ENCODE measurements at regions not wholly inside any gene's neighbourhood (a gene's known extent, or its start where the extent isn't known, plus 50 kb on each side); places are given as distances from the start of the nearest gene placed in this dataset.

- TF ChIP-seq E4F1 (IDR thresholded peaks at IDR 0.05; ENCODE audit: borderline replicate concordance, partially characterized antibody) = no peak
- no peak for TF ChIP-seq BHLHE40 (IDR thresholded peaks at IDR 0.05; ENCODE audit: borderline replicate concordance in 1 of 2, low read depth in 2 of 2, low read length in 1 of 2)
- TF ChIP-seq YBX1 (IDR thresholded peaks at IDR 0.05) = no peak
Observed at GRCh38 chr2:41867553-41867952, 180.3 kb upstream of the PKDCC start (continued).

- BruUV-seq (replicated peaks) = no TSS peak
- ChIA-PET RAD21 (ENCODE audit: unreplicated experiment) (interaction anchor here (0.9 to 7.4 kb wide), 14 partner anchors 10 to 459 kb away, joined by 3 to 153 read pairs (median 4); no protein-coding TSS in a partner anchor), POLR2A (no interaction called here), SMC1A (ENCODE audit: uncharacterized antibody, unreplicated experiment) (interaction anchor here (0.6 to 8.2 kb wide), 7 partner anchors 16 to 504 kb away, joined by 3 to 198 read pairs (median 5); no protein-coding TSS in a partner anchor), CTCF (interaction anchor here (0.7 to 14.9 kb wide), 27 partner anchors 9 to 472 kb away, joined by 3 to 462 read pairs (median 4); no protein-coding TSS in a partner anchor)
- no peaks in the 10 kb centered on the region for H3K4me1 ChIP-seq (ENCODE audit: control insufficient read depth, insufficient read depth, low read length)
- peak; percentile 25 for DNase-seq (ENCODE audit: low read depth, low spot score)
- H3K27me3 ChIP-seq (replicated peaks in 1 of 2; ENCODE audit: control insufficient read depth in 2 of 2, insufficient read depth in 2 of 2, low read length in 1 of 2) = no peaks in the 10 kb centered on the region; a peak in 2 of 4 replicates
- peak; percentile 94 for ATAC-seq
- H4K20me1 ChIP-seq (ENCODE audit: control insufficient read depth, insufficient read depth) = no peaks in the 10 kb centered on the region
- no peak overlapping the region for H3K4me2 ChIP-seq (ENCODE audit: control insufficient read depth, insufficient read depth)
- WGBS (ENCODE audit: insufficient coverage, insufficient replicate concordance, low lambda C conversion rate, missing lambda C conversion rate) = 0% methylated on average over 2 of the region's 3 CpGs
- no peaks in the 10 kb centered on the region for H3K36me3 ChIP-seq (ENCODE audit: control insufficient read depth in 2 of 2, insufficient read depth in 2 of 2, low read length in 1 of 2)
- no peak overlapping the region for H3K27ac ChIP-seq (ENCODE audit: control insufficient read depth, insufficient read depth)
- no peaks in the 10 kb centered on the region for H3K9me3 ChIP-seq (replicated peaks; ENCODE audit: control insufficient read depth, insufficient read depth, low read length)
- in situ Hi-C loops (cut with MboI) (loop anchor here (5.0 to 25.0 kb wide), 3 partner anchors 218 to 793 kb away; no protein-coding TSS in a partner anchor), intact Hi-C loops (cut with micrococcal nuclease; ENCODE audit: unreplicated experiment) (loop anchor here (1.0 to 10.0 kb wide), 2 partner anchors 217 to 375 kb away; no protein-coding TSS in a partner anchor)
- no peak overlapping the region for H3K9ac ChIP-seq (ENCODE audit: control insufficient read depth, insufficient read depth, low read length)
- no peaks in the 10 kb centered on the region for H3K79me2 ChIP-seq (ENCODE audit: control insufficient read depth, insufficient read depth, low read length)
- no peak overlapping the region for H2AFZ ChIP-seq (ENCODE audit: control insufficient read depth, low read depth, low read length)
- H3K4me3 ChIP-seq = no peak overlapping the region
- peak; percentile 75 for FAIRE-seq
- TF ChIP-seq MXI1 (IDR thresholded peaks at IDR 0.05; ENCODE audit: low read depth, low read length) (no peak), ATF7 (IDR thresholded peaks at IDR 0.05; ENCODE audit: low read depth) (no peak), SMARCA5 (IDR thresholded peaks at IDR 0.05) (0 out of 2 replicates have a peak, but pooled peaks have one; percentile 45), HDAC6 (IDR thresholded peaks at IDR 0.05; ENCODE audit: unreplicated experiment) (no peak), ZBTB4 (CRISPR knock-in tag; IDR thresholded peaks at IDR 0.05) (no peak), PML (IDR thresholded peaks at IDR 0.05; ENCODE audit: low read length) (no peak), NBN (IDR thresholded peaks at IDR 0.05) (no peak), RAD21 (IDR thresholded peaks at IDR 0.05; ENCODE audit: insufficient read depth, low read depth, low read length) (peak; percentile 98), POU2F2 (IDR thresholded peaks at IDR 0.05; ENCODE audit: borderline replicate concordance, low read depth, low read length) (0 out of 3 replicates have a peak, but pooled peaks have one; percentile 16), YY1 (IDR thresholded peaks at IDR 0.05; ENCODE audit: low read depth, low read length) (peak; percentile 87), E4F1 (IDR thresholded peaks at IDR 0.05; ENCODE audit: borderline replicate concordance, partially characterized antibody) (no peak), IRF4 (IDR thresholded peaks at IDR 0.05; ENCODE audit: low read depth, low read length) (0 out of 2 replicates have a peak, but pooled peaks have one; percentile 57)
Observed at GRCh38 chr2:41869542-41870264, 178.1 kb upstream of the PKDCC start.

Measured in GM12878 (cell line).